AG09309 (cell line): ENCODE measurements at regions not wholly inside any gene's neighbourhood (a gene's known extent, or its start where the extent isn't known, plus 50 kb on each side); places are given as distances from the start of the nearest gene placed in this dataset.

Experiments used
- DNase-seq: peaks from one replicate; pipeline ENCODE4 v3.0.0-alpha.2; 2010; ENCODE audit warnings: low read depth
- H3K4me3 ChIP-seq: 2 replicates; pipeline ENCODE4 v1.5.1; 2011; ENCODE audit warnings: mild to moderate bottlenecking, low read depth, low read length, moderate library complexity; ENCODE audit not compliant: control insufficient read depth
- TF ChIP-seq, protein P1 (sequence below): IDR thresholded peaks from 2 replicates; pipeline ENCODE4 v1.5.1; 2011; ENCODE audit warnings: mild to moderate bottlenecking, low read depth, low read length, inconsistent platforms; ENCODE audit not compliant: insufficient read depth, control insufficient read depth; ENCODE audit errors: missing control alignments

DNA sequence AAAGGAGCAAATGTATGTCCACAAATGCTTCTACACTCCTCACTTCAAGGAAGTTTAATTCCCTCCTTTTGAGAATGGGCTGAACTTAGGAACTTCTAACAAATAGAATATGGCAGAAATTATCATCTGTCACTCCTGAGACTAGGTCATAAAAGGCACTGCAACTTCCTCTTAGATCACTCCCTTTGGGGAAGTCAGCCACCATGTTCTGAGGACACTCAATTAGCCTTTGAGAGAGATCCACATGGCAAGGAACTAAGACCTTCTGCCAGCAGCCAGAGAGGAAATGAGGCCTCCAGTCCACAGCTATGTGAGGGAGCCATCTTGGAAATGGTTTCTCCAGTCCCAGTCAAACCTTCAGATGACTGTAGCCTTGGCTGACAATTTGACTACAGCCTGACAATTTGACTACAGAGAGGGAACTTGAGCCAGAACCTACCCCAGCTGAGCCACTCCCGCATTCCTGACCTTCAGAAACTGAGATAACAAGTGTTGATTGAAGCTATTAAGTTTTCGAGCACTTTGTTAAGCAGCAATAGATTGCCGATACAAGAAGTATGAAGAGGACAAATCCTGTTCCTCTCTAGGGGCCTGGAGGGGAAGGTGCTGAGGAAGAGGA lies 113.4 kb upstream of the SEC14L1 start:
- TF ChIP-seq, protein P1, sequence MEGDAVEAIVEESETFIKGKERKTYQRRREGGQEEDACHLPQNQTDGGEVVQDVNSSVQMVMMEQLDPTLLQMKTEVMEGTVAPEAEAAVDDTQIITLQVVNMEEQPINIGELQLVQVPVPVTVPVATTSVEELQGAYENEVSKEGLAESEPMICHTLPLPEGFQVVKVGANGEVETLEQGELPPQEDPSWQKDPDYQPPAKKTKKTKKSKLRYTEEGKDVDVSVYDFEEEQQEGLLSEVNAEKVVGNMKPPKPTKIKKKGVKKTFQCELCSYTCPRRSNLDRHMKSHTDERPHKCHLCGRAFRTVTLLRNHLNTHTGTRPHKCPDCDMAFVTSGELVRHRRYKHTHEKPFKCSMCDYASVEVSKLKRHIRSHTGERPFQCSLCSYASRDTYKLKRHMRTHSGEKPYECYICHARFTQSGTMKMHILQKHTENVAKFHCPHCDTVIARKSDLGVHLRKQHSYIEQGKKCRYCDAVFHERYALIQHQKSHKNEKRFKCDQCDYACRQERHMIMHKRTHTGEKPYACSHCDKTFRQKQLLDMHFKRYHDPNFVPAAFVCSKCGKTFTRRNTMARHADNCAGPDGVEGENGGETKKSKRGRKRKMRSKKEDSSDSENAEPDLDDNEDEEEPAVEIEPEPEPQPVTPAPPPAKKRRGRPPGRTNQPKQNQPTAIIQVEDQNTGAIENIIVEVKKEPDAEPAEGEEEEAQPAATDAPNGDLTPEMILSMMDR: no peak
- no peak overlapping the region for H3K4me3 ChIP-seq
- no peak for DNase-seq

- H3K4me3 ChIP-seq: no peak overlapping the region
- TF ChIP-seq, protein P1: no peak
- DNase-seq: no peak
These were observed 111.9 kb upstream of the SEC14L1 start for GRCh38 chr17:77028900-77029299.

DNA sequence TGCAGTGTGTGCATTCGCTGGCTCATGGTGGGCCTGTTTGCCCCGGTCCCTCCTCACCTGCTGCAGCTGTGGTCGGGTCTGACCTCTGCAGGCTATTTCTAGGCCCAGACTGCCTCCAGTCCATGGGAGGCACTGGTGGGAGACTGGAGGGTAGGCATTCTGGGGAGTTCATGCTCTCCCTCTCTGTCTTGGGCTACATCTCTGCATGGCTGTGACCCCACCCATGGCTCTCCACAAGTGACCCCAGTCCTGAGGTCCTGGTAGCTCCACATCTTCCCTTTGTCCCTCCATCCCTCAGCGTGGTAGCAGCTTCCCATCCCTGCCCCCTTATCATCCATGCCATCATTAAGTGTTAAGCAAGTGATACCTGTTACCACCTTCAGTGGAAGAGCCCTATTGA lies 107.8 kb upstream of the SEC14L1 start:
- TF ChIP-seq, protein P1: no peak
- H3K4me3 ChIP-seq: no peak overlapping the region
- DNase-seq: no peak

- TF ChIP-seq, protein P1: no peak
- H3K4me3 ChIP-seq: no peak overlapping the region
- DNase-seq: no peak
These were observed 106.8 kb upstream of the SEC14L1 start for GRCh38 chr17:77033892-77034404.

DNA sequence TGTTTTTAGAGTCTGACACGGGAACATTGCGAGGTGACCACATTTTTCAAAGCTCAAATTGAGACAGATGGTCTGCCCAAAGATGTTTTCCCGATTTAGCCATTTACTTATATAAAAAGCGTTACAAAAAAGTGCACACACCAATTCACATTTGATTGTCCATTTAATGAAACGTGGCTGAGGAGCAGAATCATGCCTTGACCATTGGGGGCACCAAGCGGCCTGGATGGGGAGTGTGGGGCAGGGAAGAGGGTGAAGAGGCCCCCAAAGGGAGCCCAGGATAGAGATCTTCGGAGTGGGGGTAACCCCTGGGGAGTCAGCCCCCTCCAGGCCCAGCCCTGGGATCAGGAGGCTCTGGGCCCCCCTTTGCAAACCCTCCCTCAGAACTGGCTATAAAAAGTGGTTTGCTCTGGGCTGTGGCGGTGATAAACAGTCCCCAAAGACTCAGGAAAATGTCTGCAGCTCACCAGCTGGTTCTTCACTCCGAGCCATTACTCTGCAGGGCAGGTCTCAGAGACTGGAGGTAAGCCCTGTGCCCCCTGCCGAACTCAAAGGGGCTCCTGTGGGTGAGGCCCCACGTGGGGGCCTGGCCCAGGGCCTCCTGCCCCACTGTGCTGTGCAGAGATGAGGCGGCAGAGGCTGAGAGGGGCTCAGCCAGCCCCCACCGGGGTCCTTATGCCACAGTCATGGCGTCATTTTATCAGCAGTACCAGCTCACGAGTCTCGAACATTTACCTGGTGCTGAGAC lies 105.9 kb upstream of the SEC14L1 start:
- DNase-seq: no peak
- no peak overlapping the region for H3K4me3 ChIP-seq
- TF ChIP-seq, protein P1: no peak

DNA sequence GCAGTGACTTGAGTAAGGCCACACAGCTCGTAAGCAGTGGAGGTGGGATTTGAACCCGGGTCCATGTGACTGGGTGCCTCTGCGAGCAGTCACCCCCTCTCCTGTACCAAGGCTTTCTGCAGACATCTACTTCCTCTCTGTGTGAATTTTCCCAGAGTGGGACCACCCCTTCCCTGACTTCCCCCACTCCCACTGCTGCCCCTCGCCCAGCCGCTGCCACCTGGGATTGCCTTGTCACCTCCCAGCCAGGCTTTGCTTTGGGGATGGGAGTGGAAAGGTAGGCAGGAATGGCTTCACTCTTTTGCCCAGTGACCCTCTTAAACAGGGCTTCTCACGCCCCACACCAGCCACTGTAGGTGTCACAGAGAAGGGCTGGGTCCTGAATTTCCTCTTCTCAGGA lies 105.2 kb upstream of the SEC14L1 start:
- DNase-seq: no peak
- TF ChIP-seq, protein P1: no peak
- no peak overlapping the region for H3K4me3 ChIP-seq
